HEK293 (cell line): ENCODE measurements at regions not wholly inside any gene's neighbourhood (a gene's known extent, or its start where the extent isn't known, plus 50 kb on each side); places are given as distances from the start of the nearest gene placed in this dataset.

ENCODE experiments used
- CTCF ChIA-PET: fragments of 350-600 bp; formaldehyde crosslinking; extraction: SDS; loops from one replicate; lab custom pipeline; 2021; ENCODE audit warnings: antibody characterized with exemption; lab: Yijun Ruan, JAX
- POLR2A ChIA-PET: fragments of 300-600 bp; formaldehyde crosslinking; extraction: SDS; loops from one replicate; lab custom pipeline; 2020; ENCODE audit warnings: antibody characterized with exemption, inconsistent platforms; lab: Yijun Ruan, JAX
- H3K27ac ChIP-seq: fragments of 200-500 bp; sonication (Bioruptor generic); 2 replicates; pipeline ENCODE4 v1.5.1; 2014; ENCODE audit warnings: low read depth, low read length, control low read depth, inconsistent platforms; ENCODE audit errors: extremely low read depth
- H3K36me3 ChIP-seq, 2 experiments: fragments of 200-500 bp in 1 of 2; sonication (Bioruptor generic) in 1 of 2; 1 replicate in 1 of 2; 2 replicates in 1 of 2; pipeline ENCODE4 v1.5.1; 2014 to 2017; ENCODE audit warnings: inconsistent platforms in 2 of 2, low read length in 2 of 2; ENCODE audit not compliant: control insufficient read depth in 2 of 2, insufficient read depth in 1 of 2
- H3K4me1 ChIP-seq: fragments of 200-500 bp; sonication (Bioruptor generic); 2 replicates; pipeline ENCODE4 v1.5.1; 2014; ENCODE audit warnings: mild to moderate bottlenecking, low read length, inconsistent platforms; ENCODE audit not compliant: control insufficient read depth, insufficient read depth
- H3K4me3 ChIP-seq: 2 replicates; pipeline ENCODE4 v1.5.1; 2011; ENCODE audit warnings: low read depth, mild to moderate bottlenecking, control low read depth, low read length, moderate library complexity
- H3K9me3 ChIP-seq: fragments of 200-500 bp; sonication (Bioruptor generic); 2 replicates; pipeline ENCODE4 v1.5.1; 2014; ENCODE audit warnings: low read depth, low read length, inconsistent platforms; ENCODE audit not compliant: control insufficient read depth, insufficient read depth
- EGR2 ChIP-seq: fragments of 450-650 bp; formaldehyde crosslinking; IDR thresholded peaks from 2 replicates; pipeline ENCODE4 v1.5.1; 2016; ENCODE audit warnings: low read depth, missing biosample characterization, missing genetic modification characterization
- KLF1 ChIP-seq: fragments of 450-650 bp; formaldehyde crosslinking; IDR thresholded peaks from 2 replicates; pipeline ENCODE4 v1.5.1; 2016; ENCODE audit warnings: missing biosample characterization, missing genetic modification characterization
- SP2 ChIP-seq: fragments of 450-650 bp; formaldehyde crosslinking; IDR thresholded peaks from 2 replicates; pipeline ENCODE4 v1.5.1; 2016; ENCODE audit warnings: missing biosample characterization, missing genetic modification characterization
- ZBTB11 ChIP-seq: fragments of 450-650 bp; formaldehyde crosslinking; conservative IDR thresholded peaks from 2 replicates; pipeline ENCODE4 v1.5.1; 2016; ENCODE audit warnings: low read depth, missing biosample characterization, missing genetic modification characterization
- ZIC2 ChIP-seq: fragments of 450-650 bp; formaldehyde crosslinking; IDR thresholded peaks from 2 replicates; pipeline ENCODE4 v1.5.1; 2016; ENCODE audit warnings: missing biosample characterization, missing genetic modification characterization
- ZNF114 ChIP-seq: fragments of 450-650 bp; formaldehyde crosslinking; IDR thresholded peaks from 2 replicates; pipeline ENCODE4 v1.5.0; 2017; ENCODE audit warnings: missing biosample characterization, missing genetic modification characterization
- ZNF138 ChIP-seq: fragments of 450-650 bp; formaldehyde crosslinking; IDR thresholded peaks from 2 replicates; pipeline ENCODE4 v1.5.1; 2016; ENCODE audit warnings: missing biosample characterization, missing genetic modification characterization, borderline replicate concordance
- ZNF155 ChIP-seq: fragments of 450-650 bp; formaldehyde crosslinking; IDR thresholded peaks from 2 replicates; pipeline ENCODE4 v1.5.1; 2016; ENCODE audit warnings: missing biosample characterization, missing genetic modification characterization
- ZNF19 ChIP-seq: fragments of 450-650 bp; formaldehyde crosslinking; IDR thresholded peaks from 2 replicates; pipeline ENCODE4; 2016; ENCODE audit warnings: missing biosample characterization, missing genetic modification characterization, low read depth
- ZNF223 ChIP-seq: fragments of 450-650 bp; formaldehyde crosslinking; IDR thresholded peaks from 2 replicates; pipeline ENCODE4 v1.5.1; 2016; ENCODE audit warnings: missing biosample characterization, missing genetic modification characterization
- ZNF302 ChIP-seq: fragments of 450-650 bp; formaldehyde crosslinking; IDR thresholded peaks from 2 replicates; pipeline ENCODE4 v1.5.1; 2016; ENCODE audit warnings: missing biosample characterization, missing genetic modification characterization, low read depth
- ZNF404 ChIP-seq: fragments of 450-650 bp; formaldehyde crosslinking; IDR thresholded peaks from 2 replicates; pipeline ENCODE4 v1.5.1; 2017; ENCODE audit warnings: missing biosample characterization, missing genetic modification characterization
- ZNF433 ChIP-seq: fragments of 450-650 bp; formaldehyde crosslinking; IDR thresholded peaks from 2 replicates; pipeline ENCODE4 v1.5.1; 2016; ENCODE audit warnings: missing biosample characterization, missing genetic modification characterization, low read depth
- ZNF501 ChIP-seq: fragments of 450-650 bp; formaldehyde crosslinking; IDR thresholded peaks from 2 replicates; pipeline ENCODE4 v1.5.1; 2016; ENCODE audit warnings: missing biosample characterization, missing genetic modification characterization
- ZNF558 ChIP-seq: fragments of 450-650 bp; formaldehyde crosslinking; IDR thresholded peaks from 2 replicates; pipeline ENCODE4 v1.5.1; 2016; ENCODE audit warnings: missing biosample characterization, missing genetic modification characterization
- ZNF585B ChIP-seq: fragments of 450-650 bp; formaldehyde crosslinking; IDR thresholded peaks from 2 replicates; pipeline ENCODE4 v1.5.1; 2016; ENCODE audit warnings: missing biosample characterization, missing genetic modification characterization
- ZNF621 ChIP-seq: fragments of 450-650 bp; formaldehyde crosslinking; IDR thresholded peaks from 2 replicates; pipeline ENCODE4 v1.5.1; 2017; ENCODE audit warnings: missing biosample characterization, missing genetic modification characterization
- ZNF677 ChIP-seq: fragments of 450-650 bp; IDR thresholded peaks from 2 replicates; pipeline ENCODE4 v1.5.0; 2018; ENCODE audit warnings: missing biosample characterization, mild to moderate bottlenecking, missing genetic modification characterization, moderate library complexity
- ZSCAN23 ChIP-seq: fragments of 450-650 bp; formaldehyde crosslinking; IDR thresholded peaks from 2 replicates; pipeline ENCODE4 v1.5.1; 2016; ENCODE audit warnings: missing biosample characterization, missing genetic modification characterization
- TF ChIP-seq, protein P1 (sequence below): fragments of 450-650 bp; formaldehyde crosslinking; IDR thresholded peaks from 2 replicates; pipeline ENCODE4 v1.5.1; 2017; ENCODE audit warnings: missing biosample characterization, missing genetic modification characterization
- TF ChIP-seq, protein P2 (sequence below): fragments of 450-650 bp; formaldehyde crosslinking; IDR thresholded peaks from 2 replicates; pipeline ENCODE4 v1.5.1; 2016; ENCODE audit warnings: missing biosample characterization, missing genetic modification characterization, borderline replicate concordance

GRCh38 chr6:8213995-8214394, 111.6 kb upstream of the EEF1E1 start:
- ChIA-PET CTCF (interaction anchor here (0.5 to 3.0 kb wide), 2 partner anchors 22 to 82 kb away, joined by 7 to 22 read pairs; no protein-coding TSS in a partner anchor), POLR2A (no interaction called here)
- Histone ChIP-seq H3K9me3 (no peaks in the 10 kb centered on the region), H3K27ac (no peak overlapping the region), H3K36me3 (no peaks in the 10 kb centered on the region; a peak in 1 of 3 replicates), H3K4me3 (no peak overlapping the region), H3K4me1 (no peaks in the 10 kb centered on the region)
- TF ChIP-seq, protein P1, sequence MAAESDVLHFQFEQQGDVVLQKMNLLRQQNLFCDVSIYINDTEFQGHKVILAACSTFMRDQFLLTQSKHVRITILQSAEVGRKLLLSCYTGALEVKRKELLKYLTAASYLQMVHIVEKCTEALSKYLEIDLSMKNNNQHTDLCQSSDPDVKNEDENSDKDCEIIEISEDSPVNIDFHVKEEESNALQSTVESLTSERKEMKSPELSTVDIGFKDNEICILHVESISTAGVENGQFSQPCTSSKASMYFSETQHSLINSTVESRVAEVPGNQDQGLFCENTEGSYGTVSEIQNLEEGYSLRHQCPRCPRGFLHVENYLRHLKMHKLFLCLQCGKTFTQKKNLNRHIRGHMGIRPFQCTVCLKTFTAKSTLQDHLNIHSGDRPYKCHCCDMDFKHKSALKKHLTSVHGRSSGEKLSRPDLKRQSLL (tag by site-specific recombination) = no peak
- no peak for TF ChIP-seq EGR2 (tag by site-specific recombination)
- no peak for TF ChIP-seq ZIC2 (tag by site-specific recombination)

GRCh38 chr6:8212720-8213434, 110.5 kb upstream of the EEF1E1 start:
- no peaks in the 10 kb centered on the region for H3K4me1 ChIP-seq
- no peak for TF ChIP-seq ZNF501 (tag by site-specific recombination)
- no peak for TF ChIP-seq ZNF155 (tag by site-specific recombination)
- no peak for TF ChIP-seq ZNF404
- no peak for TF ChIP-seq SP2 (tag by site-specific recombination)
- no peak for TF ChIP-seq ZSCAN23
- TF ChIP-seq, protein P2, sequence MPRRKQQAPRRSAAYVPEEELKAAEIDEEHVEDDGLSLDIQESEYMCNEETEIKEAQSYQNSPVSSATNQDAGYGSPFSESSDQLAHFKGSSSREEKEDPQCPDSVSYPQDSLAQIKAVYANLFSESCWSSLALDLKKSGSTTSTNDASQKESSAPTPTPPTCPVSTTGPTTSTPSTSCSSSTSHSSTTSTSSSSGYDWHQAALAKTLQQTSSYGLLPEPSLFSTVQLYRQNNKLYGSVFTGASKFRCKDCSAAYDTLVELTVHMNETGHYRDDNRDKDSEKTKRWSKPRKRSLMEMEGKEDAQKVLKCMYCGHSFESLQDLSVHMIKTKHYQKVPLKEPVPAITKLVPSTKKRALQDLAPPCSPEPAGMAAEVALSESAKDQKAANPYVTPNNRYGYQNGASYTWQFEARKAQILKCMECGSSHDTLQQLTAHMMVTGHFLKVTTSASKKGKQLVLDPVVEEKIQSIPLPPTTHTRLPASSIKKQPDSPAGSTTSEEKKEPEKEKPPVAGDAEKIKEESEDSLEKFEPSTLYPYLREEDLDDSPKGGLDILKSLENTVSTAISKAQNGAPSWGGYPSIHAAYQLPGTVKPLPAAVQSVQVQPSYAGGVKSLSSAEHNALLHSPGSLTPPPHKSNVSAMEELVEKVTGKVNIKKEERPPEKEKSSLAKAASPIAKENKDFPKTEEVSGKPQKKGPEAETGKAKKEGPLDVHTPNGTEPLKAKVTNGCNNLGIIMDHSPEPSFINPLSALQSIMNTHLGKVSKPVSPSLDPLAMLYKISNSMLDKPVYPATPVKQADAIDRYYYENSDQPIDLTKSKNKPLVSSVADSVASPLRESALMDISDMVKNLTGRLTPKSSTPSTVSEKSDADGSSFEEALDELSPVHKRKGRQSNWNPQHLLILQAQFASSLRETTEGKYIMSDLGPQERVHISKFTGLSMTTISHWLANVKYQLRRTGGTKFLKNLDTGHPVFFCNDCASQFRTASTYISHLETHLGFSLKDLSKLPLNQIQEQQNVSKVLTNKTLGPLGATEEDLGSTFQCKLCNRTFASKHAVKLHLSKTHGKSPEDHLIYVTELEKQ (tag by site-specific recombination) = no peak
- no peak for TF ChIP-seq ZNF302 (tag by site-specific recombination)
- TF ChIP-seq KLF1 (tag by site-specific recombination) = no peak
- no peak for TF ChIP-seq ZNF677 (tag by site-specific recombination)
- no peak overlapping the region for H3K27ac ChIP-seq
- ChIA-PET POLR2A (no interaction called here), CTCF (interaction anchor here (3.0 kb wide), 1 partner anchor 81 kb away, joined by 22 read pairs; no protein-coding TSS in a partner anchor)
- no peak overlapping the region for H3K4me3 ChIP-seq
- no peaks in the 10 kb centered on the region for H3K9me3 ChIP-seq
- H3K36me3 ChIP-seq = no peaks in the 10 kb centered on the region; a peak in 1 of 3 replicates

DNA sequence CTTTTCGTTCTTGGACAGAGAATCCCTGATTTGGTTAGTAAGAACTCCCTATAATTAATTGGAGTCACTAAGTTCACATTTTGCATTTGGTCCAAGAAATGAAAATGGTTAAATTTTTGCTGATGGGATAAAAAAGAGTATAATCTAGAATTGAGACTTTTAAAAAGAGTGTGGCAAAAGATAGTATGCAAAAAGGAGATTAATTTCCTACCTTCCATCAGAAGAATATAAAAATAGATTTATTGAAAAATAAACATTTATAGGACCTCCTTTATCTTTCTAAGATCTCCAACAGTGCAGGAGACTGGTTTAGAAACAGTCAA, 105.5 kb upstream of the EEF1E1 start:
- no peak for TF ChIP-seq ZNF223 (tag by site-specific recombination)
- TF ChIP-seq ZNF138 (tag by site-specific recombination) = no peak
- no peak for TF ChIP-seq ZNF621 (tag by site-specific recombination)
- TF ChIP-seq ZNF433 (tag by site-specific recombination) = no peak
- TF ChIP-seq KLF1 (tag by site-specific recombination) = no peak
- TF ChIP-seq ZNF585B (tag by site-specific recombination) = no peak
- no peak for TF ChIP-seq ZNF558 (tag by site-specific recombination)
- no peak for TF ChIP-seq ZNF114
- TF ChIP-seq ZNF19 = no peak
- no peak for TF ChIP-seq ZBTB11
- H3K36me3 ChIP-seq = no peaks in the 10 kb centered on the region; a peak in 1 of 3 replicates
- no peaks in the 10 kb centered on the region for H3K9me3 ChIP-seq
- H3K27ac ChIP-seq = no peak overlapping the region
- no peaks in the 10 kb centered on the region for H3K4me1 ChIP-seq
- POLR2A ChIA-PET = no interaction called here
- H3K4me3 ChIP-seq = no peak overlapping the region
- CTCF ChIA-PET = interaction anchor here (2.4 to 7.7 kb wide), 2 partner anchors 11 to 76 kb away, joined by 7 to 44 read pairs; no protein-coding TSS in a partner anchor
